HL-60 (cell line): ENCODE measurements at regions not wholly inside any gene's neighbourhood (a gene's known extent, or its start where the extent isn't known, plus 50 kb on each side); places are given as distances from the start of the nearest gene placed in this dataset.

Experiments used
- DNase-seq, 2 experiments: peaks; one replicate each; pipeline ENCODE4 v3.0.0-alpha.2; 2010 to 2020; ENCODE audit warnings: low read depth in 1 of 2, low spot score in 1 of 2
- H3K27ac ChIP-seq: fragments of 250-450 bp; sonication (Bioruptor Pico); replicated peaks from 2 replicates; pipeline ENCODE4 v1.5.1; 2020; ENCODE audit warnings: mild to moderate bottlenecking, moderate library complexity
- H3K27me3 ChIP-seq: fragments of 250-450 bp; sonication (Bioruptor Pico); 2 replicates; pipeline ENCODE4 v1.5.1; 2021; ENCODE audit warnings: mild to moderate bottlenecking, moderate library complexity; ENCODE audit not compliant: insufficient read depth, poor library complexity, severe bottlenecking
- H3K4me3 ChIP-seq: replicated peaks from 2 replicates; pipeline ENCODE4 v1.5.1; 2011; ENCODE audit warnings: mild to moderate bottlenecking, control low read depth, low read length; ENCODE audit not compliant: insufficient read depth
- GABPA ChIP-seq: IDR thresholded peaks from 2 replicates; pipeline ENCODE4 v1.6.1; 2012; ENCODE audit warnings: low read depth
- POLR2AphosphoS5 ChIP-seq: IDR thresholded peaks from 2 replicates; pipeline ENCODE4 v1.6.1; 2012; ENCODE audit warnings: low read depth
- SPI1 ChIP-seq: IDR thresholded peaks from 2 replicates; pipeline ENCODE4 v1.6.1; 2012; ENCODE audit warnings: low read depth, mild to moderate bottlenecking, borderline replicate concordance
- TF ChIP-seq, protein P1 (sequence below): IDR thresholded peaks from one replicate; pipeline ENCODE4 v1.5.1; 2011; ENCODE audit warnings: low read length, control low read depth, inconsistent platforms; ENCODE audit not compliant: insufficient read depth
- TF ChIP-seq, protein P2 (sequence below): IDR thresholded peaks from 2 replicates; pipeline ENCODE4 v1.6.1; 2012; ENCODE audit warnings: low read depth; ENCODE audit not compliant: insufficient replicate concordance

DNA sequence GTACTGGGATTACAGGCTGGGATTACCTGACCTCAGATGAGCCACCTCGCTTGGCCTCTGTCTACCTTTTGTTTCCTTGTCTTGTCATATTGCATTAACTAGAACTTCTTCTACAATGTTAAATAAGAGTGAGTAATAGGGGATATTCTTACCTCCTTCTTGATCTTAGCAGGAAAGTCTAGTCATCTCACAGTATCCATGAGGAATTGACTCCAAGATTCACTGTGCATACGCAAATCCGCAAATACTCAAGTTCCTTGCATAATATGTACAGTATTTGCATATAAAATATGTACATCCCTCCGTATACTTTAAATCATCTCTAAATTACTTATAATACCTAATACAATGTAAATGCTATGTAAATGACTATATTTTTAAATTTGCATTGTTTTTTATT, 78.3 kb downstream of the POLR1D start:
- DNase-seq = no peak
- no peak overlapping the region for H3K27ac ChIP-seq
- no peak overlapping the region for H3K4me3 ChIP-seq
- H3K27me3 ChIP-seq = peaks cover 8% of the 10 kb centered on the region
- TF ChIP-seq POLR2AphosphoS5 = no peak
- TF ChIP-seq GABPA = no peak
- TF ChIP-seq, protein P1, sequence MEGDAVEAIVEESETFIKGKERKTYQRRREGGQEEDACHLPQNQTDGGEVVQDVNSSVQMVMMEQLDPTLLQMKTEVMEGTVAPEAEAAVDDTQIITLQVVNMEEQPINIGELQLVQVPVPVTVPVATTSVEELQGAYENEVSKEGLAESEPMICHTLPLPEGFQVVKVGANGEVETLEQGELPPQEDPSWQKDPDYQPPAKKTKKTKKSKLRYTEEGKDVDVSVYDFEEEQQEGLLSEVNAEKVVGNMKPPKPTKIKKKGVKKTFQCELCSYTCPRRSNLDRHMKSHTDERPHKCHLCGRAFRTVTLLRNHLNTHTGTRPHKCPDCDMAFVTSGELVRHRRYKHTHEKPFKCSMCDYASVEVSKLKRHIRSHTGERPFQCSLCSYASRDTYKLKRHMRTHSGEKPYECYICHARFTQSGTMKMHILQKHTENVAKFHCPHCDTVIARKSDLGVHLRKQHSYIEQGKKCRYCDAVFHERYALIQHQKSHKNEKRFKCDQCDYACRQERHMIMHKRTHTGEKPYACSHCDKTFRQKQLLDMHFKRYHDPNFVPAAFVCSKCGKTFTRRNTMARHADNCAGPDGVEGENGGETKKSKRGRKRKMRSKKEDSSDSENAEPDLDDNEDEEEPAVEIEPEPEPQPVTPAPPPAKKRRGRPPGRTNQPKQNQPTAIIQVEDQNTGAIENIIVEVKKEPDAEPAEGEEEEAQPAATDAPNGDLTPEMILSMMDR = no peak
- TF ChIP-seq, protein P2, sequence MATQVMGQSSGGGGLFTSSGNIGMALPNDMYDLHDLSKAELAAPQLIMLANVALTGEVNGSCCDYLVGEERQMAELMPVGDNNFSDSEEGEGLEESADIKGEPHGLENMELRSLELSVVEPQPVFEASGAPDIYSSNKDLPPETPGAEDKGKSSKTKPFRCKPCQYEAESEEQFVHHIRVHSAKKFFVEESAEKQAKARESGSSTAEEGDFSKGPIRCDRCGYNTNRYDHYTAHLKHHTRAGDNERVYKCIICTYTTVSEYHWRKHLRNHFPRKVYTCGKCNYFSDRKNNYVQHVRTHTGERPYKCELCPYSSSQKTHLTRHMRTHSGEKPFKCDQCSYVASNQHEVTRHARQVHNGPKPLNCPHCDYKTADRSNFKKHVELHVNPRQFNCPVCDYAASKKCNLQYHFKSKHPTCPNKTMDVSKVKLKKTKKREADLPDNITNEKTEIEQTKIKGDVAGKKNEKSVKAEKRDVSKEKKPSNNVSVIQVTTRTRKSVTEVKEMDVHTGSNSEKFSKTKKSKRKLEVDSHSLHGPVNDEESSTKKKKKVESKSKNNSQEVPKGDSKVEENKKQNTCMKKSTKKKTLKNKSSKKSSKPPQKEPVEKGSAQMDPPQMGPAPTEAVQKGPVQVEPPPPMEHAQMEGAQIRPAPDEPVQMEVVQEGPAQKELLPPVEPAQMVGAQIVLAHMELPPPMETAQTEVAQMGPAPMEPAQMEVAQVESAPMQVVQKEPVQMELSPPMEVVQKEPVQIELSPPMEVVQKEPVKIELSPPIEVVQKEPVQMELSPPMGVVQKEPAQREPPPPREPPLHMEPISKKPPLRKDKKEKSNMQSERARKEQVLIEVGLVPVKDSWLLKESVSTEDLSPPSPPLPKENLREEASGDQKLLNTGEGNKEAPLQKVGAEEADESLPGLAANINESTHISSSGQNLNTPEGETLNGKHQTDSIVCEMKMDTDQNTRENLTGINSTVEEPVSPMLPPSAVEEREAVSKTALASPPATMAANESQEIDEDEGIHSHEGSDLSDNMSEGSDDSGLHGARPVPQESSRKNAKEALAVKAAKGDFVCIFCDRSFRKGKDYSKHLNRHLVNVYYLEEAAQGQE = no peak
- no peak for TF ChIP-seq SPI1

DNA sequence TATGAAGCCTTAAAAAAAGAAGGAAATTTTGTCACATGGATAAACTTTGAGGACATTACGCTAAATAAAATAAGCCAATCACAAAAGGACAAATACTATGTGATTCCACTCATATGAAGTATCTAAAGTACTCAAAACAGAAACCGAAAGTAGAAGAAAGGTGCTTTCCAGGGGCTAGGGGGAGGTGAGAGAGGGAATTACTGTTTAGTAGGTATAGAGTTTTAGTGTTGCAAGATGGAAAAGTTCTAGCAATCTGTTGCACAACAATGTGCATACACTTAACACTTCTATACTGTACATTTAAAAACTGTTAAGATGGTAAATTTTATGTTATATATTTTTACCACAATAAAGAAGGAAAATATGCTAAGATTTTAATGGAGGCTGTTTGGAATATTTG, 83.0 kb downstream of the POLR1D start:
- TF ChIP-seq SPI1 (no peak), GABPA (no peak), POLR2AphosphoS5 (no peak)
- TF ChIP-seq, protein P2 = no peak
- TF ChIP-seq, protein P1 = no peak
- no peak overlapping the region for H3K4me3 ChIP-seq
- no peak for DNase-seq
- peaks cover 5% of the 10 kb centered on the region for H3K27me3 ChIP-seq
- no peak overlapping the region for H3K27ac ChIP-seq

DNA sequence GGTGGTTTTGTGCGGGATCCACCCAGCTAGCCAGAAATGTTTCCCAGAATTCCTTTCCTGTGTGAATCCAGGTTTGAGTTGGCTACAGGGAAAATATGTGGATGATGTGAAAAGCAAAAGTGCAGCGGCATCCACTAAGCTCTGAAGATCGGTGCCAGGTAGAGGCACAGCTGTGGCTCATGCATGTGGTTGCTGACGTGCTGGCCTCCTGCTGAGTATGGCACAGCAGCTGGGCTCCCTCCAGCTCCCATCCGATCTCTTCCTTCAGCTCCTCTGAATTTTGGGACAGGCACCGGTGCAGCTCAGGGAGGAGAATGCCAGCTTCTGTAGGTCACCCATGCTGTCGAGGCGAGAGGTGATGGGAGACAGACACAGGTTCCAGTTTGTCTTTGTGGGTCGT, 84.0 kb upstream of the GSX1 start:
- H3K27me3 ChIP-seq = peaks cover 18% of the 10 kb centered on the region
- no peak for TF ChIP-seq GABPA
- TF ChIP-seq SPI1 = no peak
- TF ChIP-seq, protein P2 = no peak
- no peak overlapping the region for H3K27ac ChIP-seq
- DNase-seq = no peak
- H3K4me3 ChIP-seq = no peak overlapping the region
